GM12878 (cell line): ENCODE measurements at regions not wholly inside any gene's neighbourhood (a gene's known extent, or its start where the extent isn't known, plus 50 kb on each side); places are given as distances from the start of the nearest gene placed in this dataset.

Experiments
- ATAC-seq: fragments of 200-7000 bp; cut with Tn5 transposase; 3 replicates; pipeline ENCODE4 v1.9.1; 2020; ENCODE audit warnings: mild to moderate bottlenecking, moderate library complexity
- BruUV-seq: library from RNA; stranded (reverse); fragments of 400-500 nt; replicated peaks from 2 replicates; lab custom pipeline; 2021; lab: Mats Ljungman, UMichigan
- CTCF ChIA-PET: fragments of 300-600 bp; sonication (Branson Sonifier 250); formaldehyde crosslinking; extraction: SDS; loops from one replicate; lab custom pipeline; 2021; ENCODE audit warnings: inconsistent platforms; lab: Yijun Ruan, JAX
- POLR2A ChIA-PET: fragments of 350-600 bp; formaldehyde crosslinking; extraction: SDS; loops from one replicate; lab custom pipeline; 2021; ENCODE audit warnings: inconsistent platforms; lab: Charles Lee
- RAD21 ChIA-PET: fragments of 300-600 bp; sonication (Branson Sonifier 250); formaldehyde crosslinking; loops from one replicate; lab custom pipeline; 2023; ENCODE audit warnings: antibody characterized with exemption; ENCODE audit not compliant: unreplicated experiment; lab: Charles Lee
- SMC1A ChIA-PET: fragments of 300-600 bp; sonication (Branson Sonifier 250); formaldehyde crosslinking; loops from one replicate; lab custom pipeline; 2023; ENCODE audit not compliant: unreplicated experiment, uncharacterized antibody; lab: Charles Lee
- DNase-seq: peaks from one replicate; pipeline ENCODE4 v3.0.0-alpha.2; 2011; ENCODE audit warnings: low read depth, low spot score
- FAIRE-seq: peaks from 3 replicates; lab custom pipeline; 2011; peaks lifted over from hg19 to GRCh38; lab: Jason Lieb, UNC
- H2AFZ ChIP-seq: 2 replicates; pipeline ENCODE4 v1.6.0; 2011; ENCODE audit warnings: low read depth, low read length, control low read depth; ENCODE audit not compliant: control insufficient read depth
- H3K27ac ChIP-seq: 2 replicates; pipeline ENCODE4 v1.5.1; 2011; ENCODE audit warnings: control low read depth; ENCODE audit not compliant: control insufficient read depth, insufficient read depth
- H3K27me3 ChIP-seq, 2 experiments: replicated peaks in 1 of 2; 2 replicates each; pipeline versions ENCODE4 v1.6.0 to v1.6.1; 2011; ENCODE audit warnings: low read length in 1 of 2; ENCODE audit not compliant: control insufficient read depth in 2 of 2, insufficient read depth in 2 of 2
- H3K36me3 ChIP-seq, 2 experiments: 2 replicates each; pipeline ENCODE4 v1.5.1; 2011; ENCODE audit warnings: low read length in 1 of 2; ENCODE audit not compliant: control insufficient read depth in 2 of 2, insufficient read depth in 2 of 2
- H3K4me1 ChIP-seq: 2 replicates; pipeline ENCODE4 v1.6.1; 2011; ENCODE audit warnings: mild to moderate bottlenecking, low read length, moderate library complexity, mixed read lengths; ENCODE audit not compliant: control insufficient read depth, insufficient read depth
- H3K4me2 ChIP-seq: 2 replicates; pipeline ENCODE4 v1.6.0; 2011; ENCODE audit warnings: control low read depth; ENCODE audit not compliant: control insufficient read depth, insufficient read depth
- H3K4me3 ChIP-seq: fragments of 200-600 bp; sonication (generic); 2 replicates; pipeline ENCODE4 v1.5.1; 2016
- H3K79me2 ChIP-seq: 2 replicates; pipeline ENCODE4 v1.6.0; 2011; ENCODE audit warnings: low read length; ENCODE audit not compliant: control insufficient read depth, insufficient read depth
- H3K9ac ChIP-seq: 2 replicates; pipeline ENCODE4 v1.8.0; 2011; ENCODE audit warnings: low read length, control low read depth, mixed read lengths; ENCODE audit not compliant: control insufficient read depth, insufficient read depth
- H3K9me3 ChIP-seq: replicated peaks from 3 replicates; pipeline ENCODE4 v1.5.1; 2011; ENCODE audit warnings: mild to moderate bottlenecking, low read length; ENCODE audit not compliant: control insufficient read depth, insufficient read depth
- H4K20me1 ChIP-seq: 2 replicates; pipeline ENCODE4 v1.6.0; 2011; ENCODE audit not compliant: control insufficient read depth, insufficient read depth
- CREB1 ChIP-seq: IDR thresholded peaks from 2 replicates; pipeline ENCODE4 v1.6.1; 2012; ENCODE audit warnings: low read depth, mild to moderate bottlenecking, inconsistent platforms
- FOXK2 ChIP-seq: fragments of 450-650 bp; IDR thresholded peaks from 2 replicates; pipeline ENCODE4 v1.6.1; 2017; ENCODE audit warnings: mild to moderate bottlenecking, moderate library complexity
- JUND ChIP-seq: IDR thresholded peaks from 2 replicates; pipeline ENCODE4 v1.6.1; 2012; ENCODE audit warnings: low read depth, mild to moderate bottlenecking, low read length, improper control_type of control experiment, moderate library complexity
- RCOR1 ChIP-seq: conservative IDR thresholded peaks from 2 replicates; pipeline ENCODE4 v1.6.1; 2012; ENCODE audit warnings: low read depth, low read length, improper control_type of control experiment
- RFX5 ChIP-seq: IDR thresholded peaks from 2 replicates; pipeline ENCODE4 v1.6.1; 2011; ENCODE audit warnings: low read depth, low read length, improper control_type of control experiment
- SREBF2 ChIP-seq: IDR thresholded peaks from 2 replicates; pipeline ENCODE4 v1.6.1; 2012; ENCODE audit warnings: mild to moderate bottlenecking, low read length
- TCF7 ChIP-seq: IDR thresholded peaks from 2 replicates; pipeline ENCODE4 v1.6.1; 2014; ENCODE audit warnings: antibody characterized with exemption, borderline replicate concordance
- WGBS: methylation state at CpG from one replicate; pipeline ENCODE4 v1.1.6; 2016; ENCODE audit warnings: low lambda C conversion rate; ENCODE audit not compliant: insufficient replicate concordance, insufficient coverage; ENCODE audit errors: missing lambda C conversion rate; 5-methylcytosine and 5-hydroxymethylcytosine counted together
- in situ Hi-C: fragments of 300-500 bp; cut with MboI; formaldehyde crosslinking; loops from 9 replicates; pipeline ENCODE4 v1.14.3; 2018; ENCODE audit warnings: mixed read lengths
- intact Hi-C: fragments of 100-400 bp; cut with micrococcal nuclease; formaldehyde crosslinking; loops from one replicate; pipeline ENCODE4 v1.14.2; 2022; ENCODE audit not compliant: unreplicated experiment
- TF ChIP-seq, protein P1 (sequence below): IDR thresholded peaks from 2 replicates; pipeline ENCODE4 v1.6.1; 2012; ENCODE audit warnings: low read depth, low read length, improper control_type of control experiment

DNA sequence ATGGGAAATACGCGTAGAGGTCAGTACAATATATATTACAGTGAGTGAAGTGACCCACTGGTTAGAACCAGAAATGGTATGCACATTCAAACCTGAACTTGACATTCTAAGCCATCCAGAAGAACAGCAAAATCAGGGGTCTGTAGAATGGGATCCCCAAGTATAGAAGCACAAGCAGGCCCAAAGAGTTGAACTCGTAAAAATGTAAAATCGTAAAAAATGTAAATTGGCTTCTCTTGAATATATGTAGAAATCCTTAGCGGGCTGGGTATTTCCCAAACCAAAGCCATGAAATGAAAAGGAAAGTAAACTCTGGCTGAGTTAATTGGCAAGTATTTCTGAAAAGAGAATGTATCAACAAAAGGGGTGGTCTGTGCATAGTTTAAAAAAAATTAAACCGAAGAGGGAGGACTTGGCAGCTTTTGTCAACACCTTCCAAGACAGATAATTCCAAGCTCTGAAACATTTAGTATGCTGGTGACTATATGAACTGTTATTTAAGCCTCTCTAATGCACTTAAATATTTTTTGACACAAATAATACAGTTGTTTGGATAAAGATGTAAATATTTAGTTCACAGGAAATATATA lies 1505.6 kb upstream of the FLRT2 start (continued):
- TF ChIP-seq, protein P1, sequence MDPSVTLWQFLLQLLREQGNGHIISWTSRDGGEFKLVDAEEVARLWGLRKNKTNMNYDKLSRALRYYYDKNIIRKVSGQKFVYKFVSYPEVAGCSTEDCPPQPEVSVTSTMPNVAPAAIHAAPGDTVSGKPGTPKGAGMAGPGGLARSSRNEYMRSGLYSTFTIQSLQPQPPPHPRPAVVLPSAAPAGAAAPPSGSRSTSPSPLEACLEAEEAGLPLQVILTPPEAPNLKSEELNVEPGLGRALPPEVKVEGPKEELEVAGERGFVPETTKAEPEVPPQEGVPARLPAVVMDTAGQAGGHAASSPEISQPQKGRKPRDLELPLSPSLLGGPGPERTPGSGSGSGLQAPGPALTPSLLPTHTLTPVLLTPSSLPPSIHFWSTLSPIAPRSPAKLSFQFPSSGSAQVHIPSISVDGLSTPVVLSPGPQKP = no peak
- no peak for TF ChIP-seq FOXK2
- no peak for TF ChIP-seq RCOR1

DNA sequence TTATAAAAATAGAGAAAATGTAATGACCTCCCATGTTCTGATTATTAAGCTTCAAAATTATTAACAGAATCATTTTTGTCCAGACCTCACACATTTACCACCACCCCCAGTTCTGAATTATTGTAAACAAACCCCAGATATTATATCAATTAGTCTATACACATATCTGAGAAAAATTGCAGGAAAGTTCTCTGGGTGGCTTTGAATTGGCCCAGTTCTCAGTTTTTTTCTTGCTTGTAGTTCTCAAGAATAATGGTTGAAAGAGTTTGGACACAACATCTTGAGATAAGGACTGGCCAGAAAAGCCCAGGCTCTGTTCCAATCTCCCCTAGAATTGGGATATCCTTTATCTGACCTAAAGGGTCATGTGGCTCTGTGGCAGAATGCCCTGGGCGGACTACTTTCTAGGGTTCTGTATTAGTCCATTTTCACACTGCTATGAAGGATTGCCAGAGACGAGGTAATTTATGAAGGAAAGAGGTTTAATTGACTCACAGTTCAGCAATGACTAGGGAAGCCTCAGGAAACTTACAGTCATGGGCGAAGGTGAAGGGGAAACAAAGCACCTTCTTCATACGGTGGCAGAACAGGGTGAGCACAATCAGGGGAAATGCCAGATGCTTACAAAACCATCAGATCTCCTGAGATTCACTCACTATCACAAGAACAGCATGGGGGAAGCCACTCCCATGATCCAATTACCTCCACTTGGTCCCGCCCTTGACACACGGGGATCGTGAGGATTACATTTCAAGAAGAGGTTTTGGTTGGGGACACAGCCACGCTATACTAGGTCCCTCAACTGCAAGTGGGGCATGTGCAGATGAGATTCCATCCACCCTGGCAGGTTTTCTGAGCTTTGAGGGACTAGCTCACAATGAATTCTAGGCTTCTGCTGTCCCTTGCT lies 1504.6 kb upstream of the FLRT2 start:
- WGBS = 9% methylated on average over 8 of the region's 8 CpGs
- ATAC-seq (no peak), FAIRE-seq (no peak), DNase-seq (no peak)
- in situ Hi-C loops (no loop called here), intact Hi-C loops (no loop called here)
- Histone ChIP-seq H3K9me3 (no peaks in the 10 kb centered on the region), H3K79me2 (no peaks in the 10 kb centered on the region), H4K20me1 (no peaks in the 10 kb centered on the region), H3K4me1 (no peaks in the 10 kb centered on the region), H3K27me3 (no peaks in the 10 kb centered on the region), H3K4me2 (no peak overlapping the region), H2AFZ (no peak overlapping the region), H3K27ac (no peak overlapping the region), H3K9ac (no peak overlapping the region), H3K36me3 (no peaks in the 10 kb centered on the region), H3K4me3 (no peak overlapping the region)
- ChIA-PET POLR2A (no interaction called here), RAD21 (no interaction called here), SMC1A (interaction anchor here (1.2 kb wide), 1 partner anchor 14 kb away, joined by 3 read pairs; no protein-coding TSS in a partner anchor), CTCF (no interaction called here)
- TF ChIP-seq TCF7 = no peak
- no peak for TF ChIP-seq RFX5
- no peak for TF ChIP-seq SREBF2
- no peak for TF ChIP-seq JUND
- TF ChIP-seq CREB1 = no peak
- no TSS peak for BruUV-seq
